SK-N-MC (cell line): ENCODE measurements at regions not wholly inside any gene's neighbourhood (a gene's known extent, or its start where the extent isn't known, plus 50 kb on each side); places are given as distances from the start of the nearest gene placed in this dataset.
"Not testable (repeated sequence)": the region's sequence is repeated elsewhere in the genome, so short reads cannot be mapped to it uniquely, and the experiment has no call there.

Experiments used
- EZH2 ChIP-seq: fragments of 200-600 bp; sonication (generic); IDR thresholded peaks from one replicate; pipeline ENCODE4 v1.6.1; 2017; ENCODE audit warnings: antibody characterized with exemption
- FOXP2 ChIP-seq: optimal IDR thresholded peaks from 2 replicates; pipeline ENCODE3; 2011; ENCODE audit warnings: mild to moderate bottlenecking, moderate library complexity; ENCODE audit not compliant: insufficient read depth; ENCODE audit errors: extremely low read length, control extremely low read depth
- POLR2AphosphoS5 ChIP-seq: IDR thresholded peaks from 2 replicates; pipeline ENCODE4 v1.6.1; 2012; ENCODE audit warnings: mild to moderate bottlenecking, low read depth, low read length, borderline replicate concordance

DNA sequence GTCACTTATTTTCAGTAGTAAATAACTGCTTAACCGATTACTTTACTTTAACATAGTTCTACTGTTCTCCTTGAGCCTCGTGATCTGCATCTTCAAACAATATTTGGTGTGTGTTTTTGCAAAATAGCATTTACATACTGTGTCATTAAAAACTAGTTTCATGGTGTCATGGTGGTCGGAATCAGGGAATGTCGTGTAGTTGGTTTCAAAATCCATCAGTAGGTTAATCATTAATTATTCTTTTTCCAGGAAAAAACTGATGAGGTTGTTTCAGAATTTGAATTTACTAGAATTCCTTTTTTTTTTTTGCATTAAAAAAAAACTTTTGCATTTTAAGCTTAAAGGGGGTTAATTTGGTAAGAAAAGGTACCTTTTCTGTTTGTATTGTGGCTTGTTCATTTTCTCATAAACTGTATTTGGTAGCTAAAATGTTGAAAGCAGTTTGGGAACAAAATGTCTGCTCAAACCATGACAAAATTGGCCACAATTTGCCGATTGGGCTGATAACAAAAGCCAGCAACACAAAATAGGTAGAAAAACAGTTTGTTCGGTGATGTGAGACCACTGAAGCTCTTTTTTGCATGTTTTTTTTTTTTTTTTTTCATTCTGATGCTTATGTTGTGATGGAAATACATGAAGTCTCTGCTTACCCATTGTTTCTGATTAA, 234.9 kb upstream of the PLGLB2 start:
- TF ChIP-seq EZH2, POLR2AphosphoS5, FOXP2: not testable (repeated sequence)
